ENCODE measurements at regions not wholly inside any gene's neighbourhood (a gene's known extent, or its start where the extent isn't known, plus 50 kb on each side); places are given as distances from the start of the nearest gene placed in this dataset.

DNA sequence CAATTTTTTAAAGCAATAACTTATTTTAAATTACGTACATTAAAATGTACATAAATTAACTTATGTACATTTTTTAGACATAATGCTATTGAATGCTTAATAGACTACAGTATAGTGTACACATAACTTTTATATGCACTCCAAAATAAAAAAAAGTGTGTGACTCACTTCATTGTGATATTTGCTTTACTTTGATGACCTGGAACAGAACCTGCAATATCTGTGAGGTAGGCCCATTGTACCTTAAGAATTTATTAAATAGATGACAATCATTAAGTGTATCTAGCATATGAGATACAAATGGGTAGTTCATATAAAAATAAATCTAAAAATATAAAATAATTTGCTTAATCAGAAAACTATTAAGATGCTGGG, 276.7 kb downstream of the NFKBIZ start:
- H3K79me2 ChIP-seq (ENCODE audit: insufficient read depth, low read length), result no peaks in the 10 kb centered on the region
- FAIRE-seq (no peak), ATAC-seq (no peak), DNase-seq (ENCODE audit: low spot score) (no peak)
- H3K4me2 ChIP-seq (ENCODE audit: low read depth, low read length), result no peak overlapping the region
- H3K27ac ChIP-seq (ENCODE audit: extremely low read length, insufficient read depth, low read length), result no peak overlapping the region
- H4K20me1 ChIP-seq (ENCODE audit: insufficient read depth, low read length), result no peaks in the 10 kb centered on the region
- no peak overlapping the region for H3K9ac ChIP-seq (ENCODE audit: insufficient read depth, low read depth, low read length)
- POLR2A ChIA-PET, result no interaction called here
- no peaks in the 10 kb centered on the region; a peak in 1 of 5 replicates for H3K27me3 ChIP-seq (ENCODE audit: control insufficient read depth in 1 of 2, insufficient read depth in 2 of 2, low read length in 2 of 2)
- BruUV-seq (replicated peaks), result no TSS peak
- H3K4me1 ChIP-seq (ENCODE audit: insufficient read depth, low read length), result no peaks in the 10 kb centered on the region
- intact Hi-C loops (cut with micrococcal nuclease; ENCODE audit: unreplicated experiment) (no loop called here), in situ Hi-C loops (cut with HindIII; ENCODE audit: extremely low pct_ligation_motif_present, low pct_unique_long_range_greater_than_20kb) (no loop called here)
- H3K9me3 ChIP-seq (ENCODE audit: low read length), result peaks cover 10% of the 10 kb centered on the region; the same call in 1 of the 2 replicates
- no peak for TF ChIP-seq ZNF550 (CRISPR knock-in tag; IDR thresholded peaks at IDR 0.05; ENCODE audit: borderline replicate concordance)
- TF ChIP-seq HNRNPH1 (optimal IDR thresholded peaks at IDR 0.05; ENCODE audit: low read depth, low read length), result no peak
- TF ChIP-seq ZNF672 (CRISPR knock-in tag; IDR thresholded peaks at IDR 0.05), result no peak
- no peak for TF ChIP-seq ZNF567 (CRISPR knock-in tag; IDR thresholded peaks at IDR 0.05; ENCODE audit: borderline replicate concordance)
- TF ChIP-seq ZNF775 (CRISPR knock-in tag; IDR thresholded peaks at IDR 0.05; ENCODE audit: borderline replicate concordance), result no peak
- no peak for TF ChIP-seq AGO1 (IDR thresholded peaks at IDR 0.05; ENCODE audit: low read depth, low read length, poor library complexity, severe bottlenecking)
- no peak for TF ChIP-seq NFE2L2 (IDR thresholded peaks at IDR 0.05; ENCODE audit: low read length)
- no peak for TF ChIP-seq TMF1 (CRISPR knock-in tag; IDR thresholded peaks at IDR 0.05; ENCODE audit: low read depth)
- no peaks in the 10 kb centered on the region for H3K36me3 ChIP-seq (replicated peaks in 1 of 2; ENCODE audit: control insufficient read depth in 1 of 2, insufficient read depth in 2 of 2, low read length in 2 of 2)
- CTCF ChIA-PET (ENCODE audit: low intra/inter-chr PET ratio, low total read pairs), result no interaction called here
- WGBS (ENCODE audit: low lambda C conversion rate), result 81% methylated on average over 1 of the region's 1 CpG
- H3K4me3 ChIP-seq (replicated peaks in 1 of 3; ENCODE audit: insufficient read depth in 1 of 3, low read depth in 2 of 3, low read length in 3 of 3), result no peak overlapping the region
- H2AFZ ChIP-seq (ENCODE audit: low read length), result no peak overlapping the region

DNA sequence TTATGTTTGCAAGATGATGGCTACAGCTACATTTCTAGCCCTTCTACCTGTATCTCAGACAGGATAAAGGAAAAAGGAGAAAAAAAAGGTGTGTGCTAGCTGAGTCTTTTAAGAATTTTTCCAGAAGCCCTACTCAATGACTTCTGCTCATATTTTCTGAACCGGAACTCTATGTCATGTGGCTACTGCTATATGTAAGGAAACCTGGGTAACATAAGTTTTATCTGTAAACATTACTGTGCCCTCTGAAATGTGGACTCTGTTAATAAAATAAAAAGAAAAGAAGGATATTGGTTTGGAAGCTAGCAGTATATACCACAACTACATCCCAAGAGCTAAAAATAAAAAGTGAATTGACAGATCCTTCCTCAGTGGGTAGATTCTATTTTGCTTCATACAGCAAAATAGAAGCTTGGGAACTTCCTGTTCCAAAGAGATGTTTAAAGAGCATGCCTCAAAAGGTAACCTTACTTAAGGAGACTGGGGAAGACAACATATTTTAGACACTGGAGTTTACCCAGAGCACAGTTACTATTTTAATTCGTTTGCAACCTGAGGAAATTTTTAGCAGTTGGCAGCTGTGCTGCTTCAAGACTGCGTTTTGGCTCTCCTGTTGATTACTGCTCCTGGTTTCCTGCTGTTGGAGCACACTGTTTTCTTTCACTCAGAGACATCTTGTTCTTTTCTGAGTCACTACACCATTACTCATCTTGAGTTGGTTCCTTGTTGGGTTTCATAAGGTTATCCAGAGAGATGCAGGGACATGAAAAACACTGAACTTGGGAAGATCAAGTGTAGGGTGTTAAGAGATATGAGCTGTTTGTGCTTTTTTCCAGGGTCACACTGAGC, 280.7 kb downstream of the NFKBIZ start:
- H3K4me1 ChIP-seq (ENCODE audit: insufficient read depth, low read length), result no peaks in the 10 kb centered on the region
- H2AFZ ChIP-seq (ENCODE audit: low read length), result no peak overlapping the region
- H3K9ac ChIP-seq (ENCODE audit: insufficient read depth, low read depth, low read length), result no peak overlapping the region
- DNase-seq (ENCODE audit: low spot score) (no peak), FAIRE-seq (no peak), ATAC-seq (no peak)
- H3K4me3 ChIP-seq (replicated peaks in 1 of 3; ENCODE audit: insufficient read depth in 1 of 3, low read depth in 2 of 3, low read length in 3 of 3), result no peak overlapping the region
- BruUV-seq (replicated peaks), result no TSS peak
- in situ Hi-C loops (cut with HindIII; ENCODE audit: extremely low pct_ligation_motif_present, low pct_unique_long_range_greater_than_20kb) (no loop called here), intact Hi-C loops (cut with micrococcal nuclease; ENCODE audit: unreplicated experiment) (no loop called here)
- H3K36me3 ChIP-seq (replicated peaks in 1 of 2; ENCODE audit: control insufficient read depth in 1 of 2, insufficient read depth in 2 of 2, low read length in 2 of 2), result no peaks in the 10 kb centered on the region
- H3K27ac ChIP-seq (ENCODE audit: extremely low read length, insufficient read depth, low read length), result no peak overlapping the region
- ChIA-PET POLR2A (no interaction called here), CTCF (ENCODE audit: low intra/inter-chr PET ratio, low total read pairs) (no interaction called here)
- no peaks in the 10 kb centered on the region for H3K79me2 ChIP-seq (ENCODE audit: insufficient read depth, low read length)
- no peaks in the 10 kb centered on the region for H3K27me3 ChIP-seq (ENCODE audit: control insufficient read depth in 1 of 2, insufficient read depth in 2 of 2, low read length in 2 of 2)
- no peak overlapping the region for H3K4me2 ChIP-seq (ENCODE audit: low read depth, low read length)
- WGBS (ENCODE audit: low lambda C conversion rate), result 33% methylated on average over 3 of the region's 3 CpGs
- no peaks in the 10 kb centered on the region for H4K20me1 ChIP-seq (ENCODE audit: insufficient read depth, low read length)
- no peaks in the 10 kb centered on the region for H3K9me3 ChIP-seq (ENCODE audit: low read length)
- TF ChIP-seq HNRNPL (IDR thresholded peaks at IDR 0.05; ENCODE audit: low read depth, low read length), result no peak
- no peak for TF ChIP-seq DMAP1 (CRISPR knock-in tag; IDR thresholded peaks at IDR 0.05)
- TF ChIP-seq, protein P1, sequence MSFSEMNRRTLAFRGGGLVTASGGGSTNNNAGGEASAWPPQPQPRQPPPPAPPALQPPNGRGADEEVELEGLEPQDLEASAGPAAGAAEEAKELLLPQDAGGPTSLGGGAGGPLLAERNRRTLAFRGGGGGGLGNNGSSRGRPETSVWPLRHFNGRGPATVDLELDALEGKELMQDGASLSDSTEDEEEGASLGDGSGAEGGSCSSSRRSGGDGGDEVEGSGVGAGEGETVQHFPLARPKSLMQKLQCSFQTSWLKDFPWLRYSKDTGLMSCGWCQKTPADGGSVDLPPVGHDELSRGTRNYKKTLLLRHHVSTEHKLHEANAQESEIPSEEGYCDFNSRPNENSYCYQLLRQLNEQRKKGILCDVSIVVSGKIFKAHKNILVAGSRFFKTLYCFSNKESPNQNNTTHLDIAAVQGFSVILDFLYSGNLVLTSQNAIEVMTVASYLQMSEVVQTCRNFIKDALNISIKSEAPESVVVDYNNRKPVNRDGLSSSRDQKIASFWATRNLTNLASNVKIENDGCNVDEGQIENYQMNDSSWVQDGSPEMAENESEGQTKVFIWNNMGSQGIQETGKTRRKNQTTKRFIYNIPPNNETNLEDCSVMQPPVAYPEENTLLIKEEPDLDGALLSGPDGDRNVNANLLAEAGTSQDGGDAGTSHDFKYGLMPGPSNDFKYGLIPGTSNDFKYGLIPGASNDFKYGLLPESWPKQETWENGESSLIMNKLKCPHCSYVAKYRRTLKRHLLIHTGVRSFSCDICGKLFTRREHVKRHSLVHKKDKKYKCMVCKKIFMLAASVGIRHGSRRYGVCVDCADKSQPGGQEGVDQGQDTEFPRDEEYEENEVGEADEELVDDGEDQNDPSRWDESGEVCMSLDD (CRISPR knock-in tag; IDR thresholded peaks at IDR 0.05; ENCODE audit: borderline replicate concordance), result no peak
- TF ChIP-seq, protein P2, sequence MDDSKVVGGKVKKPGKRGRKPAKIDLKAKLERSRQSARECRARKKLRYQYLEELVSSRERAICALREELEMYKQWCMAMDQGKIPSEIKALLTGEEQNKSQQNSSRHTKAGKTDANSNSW (CRISPR knock-in tag; IDR thresholded peaks at IDR 0.05; ENCODE audit: borderline replicate concordance), result no peak
- no peak for TF ChIP-seq ATRX (CRISPR knock-in tag; IDR thresholded peaks at IDR 0.05; ENCODE audit: borderline replicate concordance)
- TF ChIP-seq ZFP41 (CRISPR knock-in tag; IDR thresholded peaks at IDR 0.05; ENCODE audit: borderline replicate concordance), result no peak
- TF ChIP-seq KAT2B (IDR thresholded peaks at IDR 0.05; ENCODE audit: borderline replicate concordance, low read depth, low read length), result no peak
- TF ChIP-seq POLR2G (IDR thresholded peaks at IDR 0.05; ENCODE audit: low read depth, low read length), result no peak
- TF ChIP-seq ZNF746 (CRISPR knock-in tag; IDR thresholded peaks at IDR 0.05), result no peak
